ENCODE measurements at regions not wholly inside any gene's neighbourhood (a gene's known extent, or its start where the extent isn't known, plus 50 kb on each side); places are given as distances from the start of the nearest gene placed in this dataset.

DNA sequence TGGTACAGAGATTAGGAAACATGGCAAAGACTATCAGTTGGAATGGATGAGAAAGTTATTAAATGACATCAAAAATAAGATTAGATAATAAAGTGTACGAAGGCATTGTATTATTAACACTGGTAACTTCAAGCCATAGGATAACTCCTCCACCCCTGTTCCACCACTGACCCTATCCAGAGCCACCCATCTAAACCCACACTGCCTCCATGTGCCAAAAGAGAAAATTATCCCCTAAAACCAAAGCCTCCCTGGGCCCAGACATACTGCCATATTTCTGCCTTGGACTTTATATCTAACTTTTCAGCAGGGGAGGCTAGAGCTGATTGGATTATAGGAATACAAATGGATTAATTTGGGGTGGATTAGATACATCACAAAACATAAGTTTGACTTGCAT, 443.7 kb downstream of the BCL11A start:
- TF ChIP-seq, protein P1, sequence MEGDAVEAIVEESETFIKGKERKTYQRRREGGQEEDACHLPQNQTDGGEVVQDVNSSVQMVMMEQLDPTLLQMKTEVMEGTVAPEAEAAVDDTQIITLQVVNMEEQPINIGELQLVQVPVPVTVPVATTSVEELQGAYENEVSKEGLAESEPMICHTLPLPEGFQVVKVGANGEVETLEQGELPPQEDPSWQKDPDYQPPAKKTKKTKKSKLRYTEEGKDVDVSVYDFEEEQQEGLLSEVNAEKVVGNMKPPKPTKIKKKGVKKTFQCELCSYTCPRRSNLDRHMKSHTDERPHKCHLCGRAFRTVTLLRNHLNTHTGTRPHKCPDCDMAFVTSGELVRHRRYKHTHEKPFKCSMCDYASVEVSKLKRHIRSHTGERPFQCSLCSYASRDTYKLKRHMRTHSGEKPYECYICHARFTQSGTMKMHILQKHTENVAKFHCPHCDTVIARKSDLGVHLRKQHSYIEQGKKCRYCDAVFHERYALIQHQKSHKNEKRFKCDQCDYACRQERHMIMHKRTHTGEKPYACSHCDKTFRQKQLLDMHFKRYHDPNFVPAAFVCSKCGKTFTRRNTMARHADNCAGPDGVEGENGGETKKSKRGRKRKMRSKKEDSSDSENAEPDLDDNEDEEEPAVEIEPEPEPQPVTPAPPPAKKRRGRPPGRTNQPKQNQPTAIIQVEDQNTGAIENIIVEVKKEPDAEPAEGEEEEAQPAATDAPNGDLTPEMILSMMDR (IDR thresholded peaks at IDR 0.05) = no peak
- Histone ChIP-seq H3K9me3 (no peaks in the 10 kb centered on the region), H3K27ac (no peak overlapping the region), H3K36me3 (no peaks in the 10 kb centered on the region), H3K27me3 (ENCODE audit: low read depth) (no peaks in the 10 kb centered on the region), H3K4me3 (no peak overlapping the region), H3K4me1 (no peaks in the 10 kb centered on the region)
- ATAC-seq = no peak
- intact Hi-C loops (cut with DNase I) = no loop called here
- no peak for DNase-seq

DNA sequence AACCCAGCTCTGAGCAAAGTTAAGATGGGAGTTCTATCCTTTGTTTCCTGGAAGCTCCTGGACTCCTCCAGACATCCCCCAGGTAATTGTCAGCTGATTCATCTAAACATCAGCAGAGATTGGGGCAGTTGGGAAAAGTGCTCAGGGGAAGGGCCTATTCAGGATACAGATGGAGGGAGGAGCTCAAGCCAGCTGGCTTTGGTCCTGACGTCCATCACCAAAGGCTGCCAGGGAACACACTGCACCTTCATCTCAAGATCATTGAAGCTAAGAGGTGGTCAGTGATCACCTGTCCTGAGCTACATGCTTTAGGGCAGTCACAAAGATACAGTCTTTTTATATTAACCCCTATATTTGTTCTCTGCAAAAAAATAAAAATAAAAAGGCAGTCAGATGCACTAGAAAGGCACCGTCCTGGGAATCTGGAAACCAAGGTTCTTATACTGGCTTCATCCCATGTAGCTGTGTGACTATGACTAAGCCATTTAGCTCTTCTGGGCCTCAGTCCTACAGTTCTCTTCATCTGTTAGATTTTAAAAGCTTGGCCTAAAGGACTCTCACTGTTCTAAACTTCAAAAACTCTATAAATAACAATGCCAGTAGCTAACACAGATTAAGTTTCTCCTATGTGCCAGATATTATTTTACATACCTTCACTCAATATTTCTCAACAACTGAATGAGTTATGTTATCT, 446.5 kb downstream of the BCL11A start:
- Histone ChIP-seq H3K4me3 (no peak overlapping the region), H3K9me3 (no peaks in the 10 kb centered on the region), H3K27ac (no peak overlapping the region), H3K4me1 (no peaks in the 10 kb centered on the region), H3K27me3 (ENCODE audit: low read depth) (no peaks in the 10 kb centered on the region), H3K36me3 (no peaks in the 10 kb centered on the region)
- TF ChIP-seq, protein P1 (IDR thresholded peaks at IDR 0.05) = no peak
- DNase-seq (no peak), ATAC-seq (no peak)
- intact Hi-C loops (cut with DNase I) = no loop called here

DNA sequence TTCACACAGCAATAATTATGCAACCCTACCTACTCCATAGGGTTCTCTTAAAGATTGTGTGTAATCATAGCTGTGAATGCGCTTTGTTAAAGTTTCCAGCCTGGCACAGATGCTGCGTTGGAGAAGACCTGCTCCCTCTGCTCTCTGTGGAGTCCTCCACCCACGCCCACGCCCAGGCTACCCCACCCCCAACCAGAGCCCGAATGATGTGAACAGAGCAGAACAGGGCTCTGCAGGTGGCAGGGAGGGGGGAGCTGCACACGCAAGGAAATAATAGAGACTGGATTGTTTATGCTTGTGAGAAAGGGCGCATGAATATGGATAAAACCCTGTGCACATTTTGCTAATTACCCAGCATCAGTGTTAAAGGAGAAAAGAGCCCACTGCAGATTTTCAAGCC, 447.5 kb downstream of the BCL11A start:
- TF ChIP-seq, protein P1 (IDR thresholded peaks at IDR 0.05) = no peak
- no peaks in the 10 kb centered on the region for H3K4me1 ChIP-seq
- ATAC-seq (no peak), DNase-seq (no peak)
- no peaks in the 10 kb centered on the region for H3K27me3 ChIP-seq (ENCODE audit: low read depth)
- H3K4me3 ChIP-seq = no peak overlapping the region
- intact Hi-C loops (cut with DNase I) = no loop called here
- no peaks in the 10 kb centered on the region for H3K36me3 ChIP-seq
- H3K9me3 ChIP-seq = no peaks in the 10 kb centered on the region
- no peak overlapping the region for H3K27ac ChIP-seq

DNA sequence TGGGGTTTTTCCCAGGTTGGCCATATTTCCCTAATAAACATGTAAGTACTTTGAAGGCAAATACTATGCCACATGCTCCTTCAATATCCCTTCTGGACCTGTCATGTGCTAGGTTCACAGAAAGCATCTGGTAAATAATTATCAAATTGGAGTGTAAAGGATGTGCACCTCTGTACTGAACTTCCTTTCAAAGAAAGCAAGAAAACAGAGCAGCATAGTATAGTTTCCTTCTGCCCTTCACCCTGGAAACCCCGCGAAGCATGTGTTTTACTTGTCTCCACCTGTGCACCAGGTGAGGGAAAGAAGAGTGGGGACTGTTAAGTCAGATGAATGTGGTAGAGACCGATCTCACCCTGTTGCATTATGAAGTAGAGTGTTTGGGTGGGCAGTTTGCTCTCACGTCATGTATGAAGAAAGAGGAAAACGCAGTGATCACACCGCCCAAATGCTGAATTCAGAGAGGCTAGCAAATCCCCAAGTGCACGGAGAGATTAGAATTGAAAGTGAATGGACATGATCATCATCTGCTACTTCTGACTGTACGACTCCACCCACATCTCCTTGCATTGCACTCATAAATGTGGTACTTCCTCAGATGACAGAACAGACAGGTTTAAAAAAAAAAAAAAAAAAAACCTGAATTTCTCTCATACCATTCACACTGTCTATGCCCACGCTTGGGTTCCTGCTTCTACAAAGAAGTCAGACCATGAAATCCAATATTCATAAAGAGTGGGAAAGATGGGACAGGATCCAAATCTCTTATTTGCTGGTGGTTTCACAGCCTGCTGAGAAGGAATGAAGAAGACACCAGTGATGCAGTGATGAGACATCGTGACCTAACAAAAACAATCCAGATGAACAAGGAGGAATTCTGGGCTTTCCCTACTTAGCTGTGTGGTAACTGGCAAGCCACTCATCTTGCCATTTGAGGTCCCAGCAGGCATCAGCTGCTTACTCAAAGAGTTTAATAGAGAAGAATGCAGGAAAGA, 448.6 kb downstream of the BCL11A start:
- ATAC-seq (no peak), DNase-seq (no peak)
- intact Hi-C loops (cut with DNase I) = no loop called here
- TF ChIP-seq, protein P1 (IDR thresholded peaks at IDR 0.05) = no peak
- Histone ChIP-seq H3K27me3 (ENCODE audit: low read depth) (no peaks in the 10 kb centered on the region), H3K4me3 (no peak overlapping the region), H3K9me3 (no peaks in the 10 kb centered on the region), H3K27ac (no peak overlapping the region), H3K4me1 (no peaks in the 10 kb centered on the region), H3K36me3 (no peaks in the 10 kb centered on the region)

DNA sequence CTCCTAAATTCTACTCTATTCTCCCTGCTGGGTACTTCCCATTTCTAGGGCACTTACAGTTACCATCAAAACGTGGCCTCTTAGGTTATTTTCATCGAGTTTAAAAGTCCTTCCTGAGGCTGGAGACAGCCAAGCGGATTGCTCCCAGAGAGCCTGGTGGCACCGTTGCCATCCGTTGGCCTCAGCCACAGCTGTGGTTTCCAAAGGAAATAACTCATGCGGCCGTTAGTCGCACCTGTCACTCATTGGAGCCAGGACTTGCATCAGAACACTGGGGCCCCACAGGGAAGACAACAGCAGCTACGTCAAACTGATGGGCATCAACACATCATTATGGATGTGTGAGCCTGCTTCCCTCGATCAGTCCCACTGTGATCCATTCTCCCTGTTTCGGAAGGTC, 453.4 kb downstream of the BCL11A start:
- Histone ChIP-seq H3K4me3 (no peak overlapping the region), H3K27ac (no peak overlapping the region), H3K9me3 (no peaks in the 10 kb centered on the region), H3K27me3 (ENCODE audit: low read depth) (no peaks in the 10 kb centered on the region), H3K36me3 (no peaks in the 10 kb centered on the region), H3K4me1 (no peaks in the 10 kb centered on the region)
- TF ChIP-seq, protein P1 (IDR thresholded peaks at IDR 0.05) = no peak
- intact Hi-C loops (cut with DNase I) = no loop called here
- DNase-seq = no peak
- no peak for ATAC-seq
